Lung (tissue), 11 donors: ENCODE measurements at regions not wholly inside any gene's neighbourhood (a gene's known extent, or its start where the extent isn't known, plus 50 kb on each side); places are given as distances from the start of the nearest gene placed in this dataset.
A peak's percentile ranks its signal among the peaks of the same experiment; 100 is the strongest.

Experiments used
- ATAC-seq: fragments of 200-7000 bp; cut with Tn5 transposase; one replicate; pipeline ENCODE4 v1.9.1; 2020; ENCODE audit warnings: moderate number of reproducible peaks; ENCODE audit not compliant: insufficient read depth, low FRiP score
- DNase-seq, 3 donors: peaks; one replicate each; pipeline ENCODE4 v3.0.0-alpha.2; 2013 to 2017
- H3K27ac ChIP-seq, 2 donors: one replicate each; pipeline ENCODE4 v1.5.1; 2013; ENCODE audit warnings: mild to moderate bottlenecking in 2 of 2, moderate library complexity in 2 of 2, control low read depth in 1 of 2, inconsistent platforms in 1 of 2, low read depth in 1 of 2, low read length in 1 of 2
- H3K27me3 ChIP-seq, 3 donors: one replicate each; pipeline ENCODE4 v1.5.1; 2013; ENCODE audit warnings: low read length in 2 of 3; ENCODE audit not compliant: control insufficient read depth in 3 of 3, insufficient read depth in 3 of 3
- H3K36me3 ChIP-seq, 4 donors: one replicate each; pipeline ENCODE4 v1.5.1; 2013; ENCODE audit warnings: low read length in 4 of 4, mild to moderate bottlenecking in 1 of 4, moderate library complexity in 1 of 4; ENCODE audit not compliant: control insufficient read depth in 4 of 4, insufficient read depth in 4 of 4
- H3K4me1 ChIP-seq, 5 donors: one replicate each; pipeline ENCODE4 v1.5.1; 2013; ENCODE audit warnings: low read length in 5 of 5, mild to moderate bottlenecking in 2 of 5, moderate library complexity in 1 of 5; ENCODE audit not compliant: control insufficient read depth in 5 of 5, insufficient read depth in 5 of 5
- H3K4me3 ChIP-seq: one replicate; pipeline ENCODE4 v1.5.1; 2013; ENCODE audit warnings: mild to moderate bottlenecking, control low read depth, moderate library complexity
- H3K9ac ChIP-seq, 2 donors: one replicate each; pipeline ENCODE4 v1.5.1; 2013; ENCODE audit warnings: low read length in 2 of 2, control low read depth in 1 of 2; ENCODE audit not compliant: insufficient read depth in 1 of 2
- H3K9me3 ChIP-seq, 4 donors: one replicate each; pipeline ENCODE4 v1.5.1; 2013; ENCODE audit warnings: low read length in 3 of 4, mild to moderate bottlenecking in 1 of 4, moderate library complexity in 1 of 4; ENCODE audit not compliant: control insufficient read depth in 4 of 4, insufficient read depth in 3 of 4
- WGBS, 2 donors: extraction: QIAGEN DNeasy Blood & Tissue Kit; methylation state at CpG; one replicate each; pipeline ENCODE4 v1.1.7; 2013; 5-methylcytosine and 5-hydroxymethylcytosine counted together
- TF ChIP-seq, protein P1 (sequence below): IDR thresholded peaks from 2 replicates; pipeline ENCODE4 v1.5.1; 2012; ENCODE audit warnings: mild to moderate bottlenecking; ENCODE audit errors: control extremely low read depth, extremely low read depth
- donor health status: control.
- donor health status: control.
- donor health status: Bipolar disorder and iron deficiency.
- donor health status: healthy.
- donor health status: DM: yes; HTN: yes; CAD: no.

DNA sequence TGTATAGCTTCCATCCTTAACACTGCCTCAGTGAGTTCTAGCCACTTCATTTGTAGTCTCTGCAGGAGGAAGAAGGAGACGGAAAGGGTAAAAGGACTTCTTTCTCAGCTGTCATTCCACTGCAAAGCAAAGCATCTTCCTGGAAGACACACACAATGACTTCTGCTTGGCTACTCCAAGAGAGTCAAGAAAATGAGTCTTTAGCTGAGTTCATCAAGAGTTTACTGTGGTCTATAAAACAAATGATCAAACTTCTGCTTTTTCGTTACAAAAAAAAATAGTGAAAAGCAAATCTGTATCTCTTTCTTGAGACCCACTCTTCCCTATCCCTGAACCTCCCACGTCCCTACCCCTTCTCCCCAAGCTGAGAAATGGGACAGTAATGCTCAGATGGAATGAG is 205.0 kb upstream of the AHR start:
- no peaks in the 10 kb centered on the region for H3K36me3 ChIP-seq
- no peak overlapping the region for H3K27ac ChIP-seq
- peaks cover 0 to 2% (median 0%) of the 10 kb centered on the region in 5 donors for H3K4me1 ChIP-seq
- no peak for DNase-seq
- no peak for ATAC-seq
- TF ChIP-seq, protein P1, sequence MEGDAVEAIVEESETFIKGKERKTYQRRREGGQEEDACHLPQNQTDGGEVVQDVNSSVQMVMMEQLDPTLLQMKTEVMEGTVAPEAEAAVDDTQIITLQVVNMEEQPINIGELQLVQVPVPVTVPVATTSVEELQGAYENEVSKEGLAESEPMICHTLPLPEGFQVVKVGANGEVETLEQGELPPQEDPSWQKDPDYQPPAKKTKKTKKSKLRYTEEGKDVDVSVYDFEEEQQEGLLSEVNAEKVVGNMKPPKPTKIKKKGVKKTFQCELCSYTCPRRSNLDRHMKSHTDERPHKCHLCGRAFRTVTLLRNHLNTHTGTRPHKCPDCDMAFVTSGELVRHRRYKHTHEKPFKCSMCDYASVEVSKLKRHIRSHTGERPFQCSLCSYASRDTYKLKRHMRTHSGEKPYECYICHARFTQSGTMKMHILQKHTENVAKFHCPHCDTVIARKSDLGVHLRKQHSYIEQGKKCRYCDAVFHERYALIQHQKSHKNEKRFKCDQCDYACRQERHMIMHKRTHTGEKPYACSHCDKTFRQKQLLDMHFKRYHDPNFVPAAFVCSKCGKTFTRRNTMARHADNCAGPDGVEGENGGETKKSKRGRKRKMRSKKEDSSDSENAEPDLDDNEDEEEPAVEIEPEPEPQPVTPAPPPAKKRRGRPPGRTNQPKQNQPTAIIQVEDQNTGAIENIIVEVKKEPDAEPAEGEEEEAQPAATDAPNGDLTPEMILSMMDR, result no peak
- H3K27me3 ChIP-seq, result no peaks in the 10 kb centered on the region
- no peak overlapping the region for H3K4me3 ChIP-seq
- H3K9ac ChIP-seq, result no peak overlapping the region
- H3K9me3 ChIP-seq, result no peaks in the 10 kb centered on the region
- WGBS, 2 donors, result 55 to 66% methylated on average over 3 of the region's 3 CpGs

DNA sequence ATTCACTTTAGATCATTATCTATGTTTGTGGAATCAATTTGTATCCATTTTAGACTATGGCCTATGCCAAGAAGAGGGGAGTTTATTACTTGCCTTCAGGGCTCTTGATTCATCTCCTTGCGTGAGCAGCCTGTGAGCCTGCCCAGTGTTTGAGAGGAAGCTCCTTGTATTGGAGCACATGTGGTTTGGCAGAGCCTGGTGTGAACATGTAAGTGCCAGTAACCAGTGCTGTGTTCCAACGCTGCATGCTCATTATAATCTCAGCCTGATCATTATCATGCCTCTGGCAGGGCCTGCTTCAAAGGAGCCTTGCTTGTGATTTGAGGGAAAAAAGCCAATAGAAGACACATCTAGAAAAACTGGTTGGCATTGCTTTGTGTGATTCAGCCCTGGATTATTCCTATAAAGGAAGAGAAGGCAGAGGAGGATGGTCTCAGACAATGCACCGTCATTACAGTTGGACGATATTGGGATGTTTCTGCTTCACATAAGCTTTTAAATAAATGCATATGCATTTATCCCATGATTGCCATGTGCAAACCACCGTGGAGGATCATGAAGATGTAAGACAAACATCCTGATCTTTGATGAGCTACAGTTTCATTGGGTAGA is 203.4 kb upstream of the AHR start:
- no peak for DNase-seq

DNA sequence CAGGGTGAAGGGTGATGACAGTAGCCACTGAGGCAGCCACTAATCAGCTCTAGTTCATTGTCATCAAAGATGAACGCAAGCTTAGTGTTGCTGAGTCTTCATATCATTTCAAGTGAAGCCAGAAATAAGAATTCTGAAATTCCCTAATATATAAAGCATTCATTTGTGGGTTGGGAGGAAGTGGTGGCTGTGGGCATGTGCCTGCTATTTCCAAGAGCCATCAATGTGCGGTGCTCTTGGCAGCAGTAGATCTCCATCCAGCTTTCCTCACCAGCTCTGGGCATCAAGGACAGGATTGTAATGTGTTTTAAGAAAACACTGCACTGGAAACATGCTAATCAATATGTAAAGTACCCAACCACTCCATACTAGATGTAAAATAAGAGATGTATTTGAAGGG is 202.5 kb upstream of the AHR start:
- 57 to 63% methylated on average over 2 of the region's 2 CpGs for WGBS, 2 donors
- no peak overlapping the region for H3K27ac ChIP-seq
- peaks cover 0 to 2% (median 0%) of the 10 kb centered on the region in 4 donors for H3K9me3 ChIP-seq
- no peak for ATAC-seq
- peaks cover 0 to 2% (median 0%) of the 10 kb centered on the region in 5 donors for H3K4me1 ChIP-seq
- no peaks in the 10 kb centered on the region for H3K36me3 ChIP-seq
- no peak for DNase-seq
- no peaks in the 10 kb centered on the region for H3K27me3 ChIP-seq
- no peak overlapping the region for H3K9ac ChIP-seq
- TF ChIP-seq, protein P1, result no peak
- no peak overlapping the region for H3K4me3 ChIP-seq

More for the DNA sequence above, 203.4 kb upstream of the AHR start:
- Histone ChIP-seq H3K36me3 (no peaks in the 10 kb centered on the region), H3K27me3 (no peaks in the 10 kb centered on the region), H3K4me1 (peaks cover 0 to 2% (median 0%) of the 10 kb centered on the region in 5 donors), H3K4me3 (no peak overlapping the region), H3K9me3 (no peaks in the 10 kb centered on the region), H3K9ac (no peak overlapping the region), H3K27ac (peak overlapping the region in 1 of 2 donors; percentile 16)
- no peak for ATAC-seq
- whole genome bisulfite sequencing, 2 donors, result 76 to 85% methylated on average over 5 of the region's 5 CpGs
- TF ChIP-seq, protein P1, result no peak
